HCT116 (cell line): ENCODE measurements at regions not wholly inside any gene's neighbourhood (a gene's known extent, or its start where the extent isn't known, plus 50 kb on each side); places are given as distances from the start of the nearest gene placed in this dataset.

ENCODE experiments used
- ATAC-seq: fragments of 200-7000 bp; cut with Tn5 transposase; 2 replicates; pipeline ENCODE4 v1.9.1; 2020; ENCODE audit warnings: mild to moderate bottlenecking, moderate library complexity
- BruUV-seq: library from RNA; stranded (reverse); fragments of 400-500 nt; replicated peaks from 2 replicates; lab custom pipeline; 2021; lab: Mats Ljungman, UMichigan
- CTCF ChIA-PET: fragments of 300-600 bp; sonication (Branson Sonifier 250); formaldehyde crosslinking; loops from one replicate; lab custom pipeline; 2021; ENCODE audit warnings: antibody characterized with exemption; lab: Charles Lee
- POLR2A ChIA-PET: fragments of 300-600, 350-600 bp; sonication (Branson Sonifier 250); formaldehyde crosslinking; loops from one replicate; lab custom pipeline; 2021; ENCODE audit warnings: antibody characterized with exemption; lab: Charles Lee
- RAD21 ChIA-PET, 2 experiments: fragments of 300-600 bp; sonication (Branson Sonifier 250); formaldehyde crosslinking; loops; one replicate each; lab custom pipeline; 2023; ENCODE audit warnings: low total read pairs in 2 of 2; ENCODE audit not compliant: uncharacterized antibody in 2 of 2, unreplicated experiment in 2 of 2, low non-redundant PET in 1 of 2; lab: Charles Lee
- DNase-seq: peaks from one replicate; pipeline ENCODE4 v3.0.0-alpha.2; 2010; ENCODE audit warnings: low read depth, low spot score
- H2AFZ ChIP-seq: fragments of 200-600 bp; shearing (Covaris generic), sonication (generic); 2 replicates; pipeline ENCODE4 v1.6.1; 2017; ENCODE audit warnings: low read depth, mixed run types, mixed read lengths, antibody characterized with exemption, low read length; ENCODE audit not compliant: poor library complexity, severe bottlenecking
- H3K27ac ChIP-seq: 2 replicates; pipeline ENCODE4 v1.5.1; 2012; ENCODE audit warnings: low read depth, low read length
- H3K27me3 ChIP-seq: fragments of 200-600 bp; sonication (generic); 2 replicates; pipeline ENCODE4 v1.6.1; 2016; ENCODE audit warnings: mixed run types, low read length, mixed read lengths; ENCODE audit not compliant: insufficient read depth
- H3K36me3 ChIP-seq, 2 experiments: fragments of 200-500 bp in 1 of 2; fragments of 200-600 bp in 1 of 2; sonication (Bioruptor generic) in 1 of 2; sonication (generic) in 1 of 2; 2 replicates each; pipeline versions ENCODE4 v1.5.1 to v1.6.1; 2014 to 2016; ENCODE audit warnings: low read length in 2 of 2, inconsistent platforms in 1 of 2, mixed read lengths in 1 of 2, mixed run types in 1 of 2; ENCODE audit not compliant: insufficient read depth in 2 of 2, control insufficient read depth in 1 of 2
- H3K4me1 ChIP-seq, 2 experiments: fragments of 200-600 bp in 1 of 2; sonication (generic) in 1 of 2; 2 replicates each; pipeline versions ENCODE4 v1.5.1 to v1.6.1; 2012 to 2017; ENCODE audit warnings: low read length in 2 of 2, inconsistent platforms in 1 of 2, mild to moderate bottlenecking in 1 of 2, mixed read lengths in 1 of 2, mixed run types in 1 of 2, moderate library complexity in 1 of 2; ENCODE audit not compliant: insufficient read depth in 2 of 2, control insufficient read depth in 1 of 2
- H3K4me2 ChIP-seq: fragments of 200-600 bp; sonication (generic); 2 replicates; pipeline ENCODE4 v1.6.1; 2017; ENCODE audit warnings: mixed run types, low read length, mixed read lengths
- H3K4me3 ChIP-seq, 2 experiments: fragments of 200-600 bp in 1 of 2; sonication (generic) in 1 of 2; replicated peaks in 1 of 2; 2 replicates each; pipeline ENCODE4 v1.5.1; 2011 to 2016; ENCODE audit warnings: low read length in 2 of 2, control low read depth in 1 of 2, low read depth in 1 of 2, mild to moderate bottlenecking in 1 of 2, mixed read lengths in 1 of 2, mixed run types in 1 of 2
- H3K79me2 ChIP-seq: fragments of 200-600 bp; sonication (generic); 2 replicates; pipeline ENCODE4 v1.6.1; 2017; ENCODE audit warnings: mild to moderate bottlenecking, mixed run types, low read length, moderate library complexity, mixed read lengths; ENCODE audit not compliant: insufficient read depth
- H3K9ac ChIP-seq: fragments of 200-600 bp; sonication (generic); 2 replicates; pipeline ENCODE4 v1.6.1; 2016; ENCODE audit warnings: low read length, mixed read lengths
- H3K9me2 ChIP-seq: fragments of 200-600 bp; sonication (generic), shearing (Covaris generic); 2 replicates; pipeline ENCODE4 v1.6.1; 2017; ENCODE audit warnings: mixed run types, mild to moderate bottlenecking, moderate library complexity; ENCODE audit not compliant: insufficient read depth
- H3K9me3 ChIP-seq, 2 experiments: fragments of 200-500 bp in 1 of 2; fragments of 200-600 bp in 1 of 2; sonication (Bioruptor generic) in 1 of 2; sonication (generic) in 1 of 2; 2 replicates each; pipeline ENCODE4 v1.6.1; 2014 to 2017; ENCODE audit warnings: low read length in 2 of 2, mixed read lengths in 2 of 2, inconsistent platforms in 1 of 2, low read depth in 1 of 2, mild to moderate bottlenecking in 1 of 2, mixed run types in 1 of 2, moderate library complexity in 1 of 2; ENCODE audit not compliant: control insufficient read depth in 1 of 2, insufficient read depth in 1 of 2
- H4K20me1 ChIP-seq: fragments of 200-600 bp; sonication (generic), shearing (Covaris generic); 2 replicates; pipeline ENCODE4 v1.6.1; 2017; ENCODE audit warnings: mixed run types, mild to moderate bottlenecking, moderate library complexity; ENCODE audit not compliant: insufficient read depth
- CEBPB ChIP-seq: IDR thresholded peaks from 2 replicates; pipeline ENCODE4 v1.6.1; 2012; ENCODE audit warnings: low read depth
- EGR1 ChIP-seq: IDR thresholded peaks from 2 replicates; pipeline ENCODE4 v1.6.1; 2012; ENCODE audit warnings: low read depth
- ELF1 ChIP-seq: IDR thresholded peaks from 2 replicates; pipeline ENCODE4 v1.6.1; 2012; ENCODE audit warnings: low read depth, borderline replicate concordance
- EZH2 ChIP-seq: fragments of 200-600 bp; sonication (generic); IDR thresholded peaks from 2 replicates; pipeline ENCODE4 v1.6.1; 2017; ENCODE audit warnings: antibody characterized with exemption, mixed run types
- EZH2phosphoT487 ChIP-seq: fragments of 200-600 bp; IDR thresholded peaks from 2 replicates; pipeline ENCODE4 v1.6.1; 2018; ENCODE audit warnings: antibody characterized with exemption, borderline replicate concordance
- JUND ChIP-seq: IDR thresholded peaks from 2 replicates; pipeline ENCODE4 v1.6.1; 2012
- MAX ChIP-seq: IDR thresholded peaks from 2 replicates; pipeline ENCODE4 v1.6.1; 2012
- RAD21 ChIP-seq: IDR thresholded peaks from 2 replicates; pipeline ENCODE4 v1.6.1; 2012; ENCODE audit warnings: low read depth, mild to moderate bottlenecking
- SIN3A ChIP-seq: IDR thresholded peaks from 2 replicates; pipeline ENCODE4 v1.6.1; 2012; ENCODE audit warnings: low read depth
- SP1 ChIP-seq: IDR thresholded peaks from 2 replicates; pipeline ENCODE4 v1.6.1; 2012; ENCODE audit warnings: low read depth
- SRF ChIP-seq: IDR thresholded peaks from 2 replicates; pipeline ENCODE4 v1.6.1; 2012; ENCODE audit warnings: low read depth
- YY1 ChIP-seq: IDR thresholded peaks from 2 replicates; pipeline ENCODE4 v1.6.1; 2011; ENCODE audit warnings: low read length, low read depth, moderate library complexity, mild to moderate bottlenecking; ENCODE audit not compliant: insufficient replicate concordance; ENCODE audit errors: extremely low read depth
- ZBTB33 ChIP-seq: IDR thresholded peaks from 2 replicates; pipeline ENCODE4 v1.6.1; 2011; ENCODE audit warnings: mild to moderate bottlenecking, low read length, moderate library complexity; ENCODE audit not compliant: insufficient replicate concordance; ENCODE audit errors: extremely low read depth
- ZFX ChIP-seq: fragments of 450-650 bp; IDR thresholded peaks from 2 replicates; pipeline ENCODE4 v1.6.1; 2017
- ZNF274 ChIP-seq: fragments of 200-500 bp; sonication (Bioruptor generic); IDR thresholded peaks from 2 replicates; pipeline ENCODE4 v1.6.1; 2014; ENCODE audit warnings: mild to moderate bottlenecking, low read depth, low read length, inconsistent platforms
- intact Hi-C: fragments of 100-400 bp; cut with micrococcal nuclease; formaldehyde crosslinking; loops from 2 replicates; pipeline ENCODE4 v1.10.0; 2022
- TF ChIP-seq, protein P1 (sequence below), 3 experiments: fragments of 200-600 bp in 1 of 3; sonication (generic) in 1 of 3; IDR thresholded peaks in 2 of 3; conservative IDR thresholded peaks in 1 of 3; 2 replicates each; pipeline ENCODE4 v1.5.1; 2012 to 2017; ENCODE audit warnings: low read depth in 2 of 3, low read length in 2 of 3, antibody characterized with exemption in 1 of 3, borderline replicate concordance in 1 of 3, control low read depth in 1 of 3, mild to moderate bottlenecking in 1 of 3, mixed read lengths in 1 of 3, mixed run types in 1 of 3, moderate library complexity in 1 of 3; ENCODE audit not compliant: insufficient read depth in 1 of 3
- TF ChIP-seq, protein P2 (sequence below): IDR thresholded peaks from 2 replicates; pipeline ENCODE4 v1.6.1; 2012; ENCODE audit warnings: low read depth

- Histone ChIP-seq H3K27me3 (peaks cover 52% of the 10 kb centered on the region), H3K9me2 (no peaks in the 10 kb centered on the region)
- intact Hi-C loops: no loop called here
- no peak for DNase-seq
- no TSS peak for BruUV-seq
- no peak for ATAC-seq
- RAD21 ChIA-PET: no interaction called here
- TF ChIP-seq YY1 (no peak), ZNF274 (no peak), SIN3A (no peak), MAX (no peak), RAD21 (no peak), ZFX (no peak), CEBPB (no peak), EZH2phosphoT487 (no peak), JUND (no peak), ZBTB33 (no peak), SRF (no peak), EZH2 (no peak), EGR1 (no peak), SP1 (no peak), ELF1 (no peak)
- TF ChIP-seq, protein P1, sequence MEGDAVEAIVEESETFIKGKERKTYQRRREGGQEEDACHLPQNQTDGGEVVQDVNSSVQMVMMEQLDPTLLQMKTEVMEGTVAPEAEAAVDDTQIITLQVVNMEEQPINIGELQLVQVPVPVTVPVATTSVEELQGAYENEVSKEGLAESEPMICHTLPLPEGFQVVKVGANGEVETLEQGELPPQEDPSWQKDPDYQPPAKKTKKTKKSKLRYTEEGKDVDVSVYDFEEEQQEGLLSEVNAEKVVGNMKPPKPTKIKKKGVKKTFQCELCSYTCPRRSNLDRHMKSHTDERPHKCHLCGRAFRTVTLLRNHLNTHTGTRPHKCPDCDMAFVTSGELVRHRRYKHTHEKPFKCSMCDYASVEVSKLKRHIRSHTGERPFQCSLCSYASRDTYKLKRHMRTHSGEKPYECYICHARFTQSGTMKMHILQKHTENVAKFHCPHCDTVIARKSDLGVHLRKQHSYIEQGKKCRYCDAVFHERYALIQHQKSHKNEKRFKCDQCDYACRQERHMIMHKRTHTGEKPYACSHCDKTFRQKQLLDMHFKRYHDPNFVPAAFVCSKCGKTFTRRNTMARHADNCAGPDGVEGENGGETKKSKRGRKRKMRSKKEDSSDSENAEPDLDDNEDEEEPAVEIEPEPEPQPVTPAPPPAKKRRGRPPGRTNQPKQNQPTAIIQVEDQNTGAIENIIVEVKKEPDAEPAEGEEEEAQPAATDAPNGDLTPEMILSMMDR (IDR thresholded peaks at IDR 0.05 in 2 of 3, conservative IDR thresholded peaks at IDR 0.05 in 1 of 3; ENCODE audit: borderline replicate concordance in 1 of 3, insufficient read depth in 1 of 3, low read depth in 2 of 3, low read length in 2 of 3): no peak
- TF ChIP-seq, protein P2, sequence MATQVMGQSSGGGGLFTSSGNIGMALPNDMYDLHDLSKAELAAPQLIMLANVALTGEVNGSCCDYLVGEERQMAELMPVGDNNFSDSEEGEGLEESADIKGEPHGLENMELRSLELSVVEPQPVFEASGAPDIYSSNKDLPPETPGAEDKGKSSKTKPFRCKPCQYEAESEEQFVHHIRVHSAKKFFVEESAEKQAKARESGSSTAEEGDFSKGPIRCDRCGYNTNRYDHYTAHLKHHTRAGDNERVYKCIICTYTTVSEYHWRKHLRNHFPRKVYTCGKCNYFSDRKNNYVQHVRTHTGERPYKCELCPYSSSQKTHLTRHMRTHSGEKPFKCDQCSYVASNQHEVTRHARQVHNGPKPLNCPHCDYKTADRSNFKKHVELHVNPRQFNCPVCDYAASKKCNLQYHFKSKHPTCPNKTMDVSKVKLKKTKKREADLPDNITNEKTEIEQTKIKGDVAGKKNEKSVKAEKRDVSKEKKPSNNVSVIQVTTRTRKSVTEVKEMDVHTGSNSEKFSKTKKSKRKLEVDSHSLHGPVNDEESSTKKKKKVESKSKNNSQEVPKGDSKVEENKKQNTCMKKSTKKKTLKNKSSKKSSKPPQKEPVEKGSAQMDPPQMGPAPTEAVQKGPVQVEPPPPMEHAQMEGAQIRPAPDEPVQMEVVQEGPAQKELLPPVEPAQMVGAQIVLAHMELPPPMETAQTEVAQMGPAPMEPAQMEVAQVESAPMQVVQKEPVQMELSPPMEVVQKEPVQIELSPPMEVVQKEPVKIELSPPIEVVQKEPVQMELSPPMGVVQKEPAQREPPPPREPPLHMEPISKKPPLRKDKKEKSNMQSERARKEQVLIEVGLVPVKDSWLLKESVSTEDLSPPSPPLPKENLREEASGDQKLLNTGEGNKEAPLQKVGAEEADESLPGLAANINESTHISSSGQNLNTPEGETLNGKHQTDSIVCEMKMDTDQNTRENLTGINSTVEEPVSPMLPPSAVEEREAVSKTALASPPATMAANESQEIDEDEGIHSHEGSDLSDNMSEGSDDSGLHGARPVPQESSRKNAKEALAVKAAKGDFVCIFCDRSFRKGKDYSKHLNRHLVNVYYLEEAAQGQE: no peak
- TF ChIP-seq, all 23 proteins: peak for 0
- Histone ChIP-seq H3K4me3 (no peak overlapping the region), H3K27ac (no peak overlapping the region), H3K9ac (no peak overlapping the region), H2AFZ (no peak overlapping the region), H3K79me2 (no peaks in the 10 kb centered on the region), H3K4me2 (no peak overlapping the region), H3K4me1 (no peaks in the 10 kb centered on the region), H3K9me3 (no peaks in the 10 kb centered on the region), H3K36me3 (no peaks in the 10 kb centered on the region), H4K20me1 (no peaks in the 10 kb centered on the region)
- POLR2A ChIA-PET: no interaction called here
- CTCF ChIA-PET: no interaction called here
Measured at GRCh38 chr6:40293060-40293459, 294.1 kb downstream of the LRFN2 start.
